Left ventricle myocardium inferior (tissue), 1 donor: ENCODE measurements at regions not wholly inside any gene's neighbourhood (a gene's known extent, or its start where the extent isn't known, plus 50 kb on each side); places are given as distances from the start of the nearest gene placed in this dataset.

Source experiments
- DNase-seq: peaks from one replicate; pipeline ENCODE4 v3.0.0-alpha.2; 2020
- H3K27ac ChIP-seq: fragments of 200-600 bp; replicated peaks from 2 replicates; pipeline ENCODE4 v1.8.0; 2021
- H3K27me3 ChIP-seq: fragments of 200-600 bp; 2 replicates; pipeline ENCODE4 v1.8.0; 2021; ENCODE audit warnings: low read depth
- H3K36me3 ChIP-seq: fragments of 200-600 bp; 2 replicates; pipeline ENCODE4 v1.8.0; 2021
- H3K4me1 ChIP-seq: fragments of 200-600 bp; 2 replicates; pipeline ENCODE4 v1.8.0; 2021
- H3K4me3 ChIP-seq: fragments of 200-600 bp; 2 replicates; pipeline ENCODE4 v1.8.0; 2021; ENCODE audit warnings: mild to moderate bottlenecking, moderate library complexity
- H3K9me3 ChIP-seq: fragments of 200-600 bp; replicated peaks from 2 replicates; pipeline ENCODE4 v1.8.0; 2021
- CTCF ChIP-seq: fragments of 200-600 bp; IDR thresholded peaks from 2 replicates; pipeline ENCODE4 v1.8.0; 2021; ENCODE audit warnings: antibody characterized with exemption, mild to moderate bottlenecking, borderline replicate concordance
- intact Hi-C: fragments of 100-400 bp; cut with micrococcal nuclease; formaldehyde crosslinking; loops from one replicate; pipeline ENCODE4 v1.11.0; 2022
- donor health status: DM: no; HTN: yes; CAD: no; lungs with severe emphysema.

GRCh38 chr9:18163146-18163545 is 310.8 kb upstream of the ADAMTSL1 start:
- Histone ChIP-seq H3K36me3 (no peaks in the 10 kb centered on the region), H3K4me3 (no peak overlapping the region), H3K27ac (no peak overlapping the region), H3K4me1 (no peaks in the 10 kb centered on the region), H3K27me3 (no peaks in the 10 kb centered on the region), H3K9me3 (no peaks in the 10 kb centered on the region)
- TF ChIP-seq CTCF: no peak
- no peak for DNase-seq
- intact Hi-C loops: no loop called here

- H3K27ac ChIP-seq: no peak overlapping the region
- intact Hi-C loops: no loop called here
- no peak for TF ChIP-seq CTCF
- no peak overlapping the region for H3K4me3 ChIP-seq
- H3K36me3 ChIP-seq: no peaks in the 10 kb centered on the region
- no peaks in the 10 kb centered on the region for H3K9me3 ChIP-seq
- H3K4me1 ChIP-seq: no peaks in the 10 kb centered on the region
- no peak for DNase-seq
- no peaks in the 10 kb centered on the region for H3K27me3 ChIP-seq
Observed at GRCh38 chr9:18167733-18168132, 306.2 kb upstream of the ADAMTSL1 start.

GRCh38 chr9:18173923-18174322 is 300.0 kb upstream of the ADAMTSL1 start:
- H3K4me1 ChIP-seq: no peaks in the 10 kb centered on the region
- DNase-seq: no peak
- no peaks in the 10 kb centered on the region for H3K27me3 ChIP-seq
- no peak overlapping the region for H3K27ac ChIP-seq
- H3K36me3 ChIP-seq: no peaks in the 10 kb centered on the region
- TF ChIP-seq CTCF: no peak
- H3K4me3 ChIP-seq: no peak overlapping the region
- intact Hi-C loops: no loop called here
- no peaks in the 10 kb centered on the region for H3K9me3 ChIP-seq

- TF ChIP-seq CTCF: no peak
- Histone ChIP-seq H3K36me3 (no peaks in the 10 kb centered on the region), H3K4me3 (no peak overlapping the region), H3K27me3 (no peaks in the 10 kb centered on the region), H3K4me1 (peaks cover 11% of the 10 kb centered on the region), H3K27ac (no peak overlapping the region), H3K9me3 (peaks cover 3% of the 10 kb centered on the region)
- intact Hi-C loops: no loop called here
- no peak for DNase-seq
Observed at GRCh38 chr9:18182636-18183035, 291.3 kb upstream of the ADAMTSL1 start.

GRCh38 chr9:18183974-18184373 is 290.0 kb upstream of the ADAMTSL1 start:
- Histone ChIP-seq H3K36me3 (no peaks in the 10 kb centered on the region), H3K27ac (no peak overlapping the region), H3K9me3 (peaks cover 3% of the 10 kb centered on the region), H3K4me3 (no peak overlapping the region), H3K4me1 (peaks cover 11% of the 10 kb centered on the region), H3K27me3 (no peaks in the 10 kb centered on the region)
- intact Hi-C loops: no loop called here
- no peak for TF ChIP-seq CTCF
- DNase-seq: no peak

GRCh38 chr9:18184401-18184800 is 289.6 kb upstream of the ADAMTSL1 start:
- Histone ChIP-seq H3K9me3 (peaks cover 3% of the 10 kb centered on the region), H3K27ac (no peak overlapping the region), H3K4me1 (peaks cover 11% of the 10 kb centered on the region), H3K27me3 (no peaks in the 10 kb centered on the region), H3K36me3 (no peaks in the 10 kb centered on the region), H3K4me3 (no peak overlapping the region)
- TF ChIP-seq CTCF: no peak
- intact Hi-C loops: no loop called here
- DNase-seq: no peak
